ENCODE measurements at regions not wholly inside any gene's neighbourhood (a gene's known extent, or its start where the extent isn't known, plus 50 kb on each side); places are given as distances from the start of the nearest gene placed in this dataset.

DNA sequence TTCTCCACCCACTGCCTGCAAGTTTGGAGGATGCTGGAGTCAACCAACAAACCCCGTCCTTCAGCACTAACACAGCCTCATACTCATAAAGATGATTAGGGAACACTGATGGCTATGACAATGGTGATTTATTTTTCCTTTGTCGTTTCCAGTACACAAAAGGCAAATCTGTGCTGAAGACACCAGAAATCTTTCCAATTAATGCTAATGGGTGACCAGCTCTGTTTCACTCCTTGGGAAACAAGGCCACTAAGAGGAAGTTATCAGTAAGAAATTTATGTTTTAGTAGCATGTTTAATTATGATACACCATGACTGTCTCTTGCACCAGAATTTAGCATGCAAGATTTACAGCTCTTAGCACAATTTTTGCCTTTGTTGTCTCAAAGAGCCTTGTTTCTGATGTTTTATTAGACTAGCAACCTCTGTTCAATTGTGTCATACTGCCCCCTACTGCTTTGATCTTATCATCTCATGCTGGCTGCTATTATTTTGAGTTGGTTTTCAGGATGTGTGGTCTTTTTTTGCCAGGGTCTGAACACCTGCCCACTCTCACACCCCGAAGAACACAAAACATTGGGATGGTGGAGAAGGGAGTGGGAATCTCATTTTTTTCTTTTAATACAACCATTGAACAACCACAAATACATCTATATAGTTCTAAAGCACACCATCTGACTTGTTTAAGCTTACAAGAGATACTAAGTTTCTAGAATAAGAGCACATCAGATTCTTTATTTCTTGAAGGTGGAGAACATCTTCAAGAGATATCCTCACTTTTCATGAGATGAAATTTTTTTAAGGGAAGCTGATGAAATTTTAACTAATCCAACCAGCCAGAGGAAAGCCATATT is 160.9 kb downstream of the SPTSSA start:
- Histone ChIP-seq H3K4me1 (ENCODE audit: insufficient read depth, insufficient read length) (no peaks in the 10 kb centered on the region), H3K9ac (ENCODE audit: insufficient read length, low read depth) (no peak overlapping the region), H3K36me3 (ENCODE audit: insufficient read depth, insufficient read length, low read length) (no peaks in the 10 kb centered on the region), H3K4me3 (ENCODE audit: insufficient read length, low read depth) (no peak overlapping the region), H3K27me3 (ENCODE audit: insufficient read depth, insufficient read length) (no peaks in the 10 kb centered on the region), H3K9me3 (ENCODE audit: insufficient read depth, low read length) (peaks cover 14% of the 10 kb centered on the region; the same call in 1 of the 2 replicates)
- TF ChIP-seq SUZ12 (IDR thresholded peaks at IDR 0.05; ENCODE audit: extremely low read depth, insufficient read depth, insufficient read length) (no peak), YY1 (IDR thresholded peaks at IDR 0.05; ENCODE audit: insufficient read depth, insufficient read length) (no peak), ZNF274 (IDR thresholded peaks at IDR 0.05; ENCODE audit: low read depth, low read length) (no peak)
- DNase-seq (ENCODE audit: low read depth, low spot score), result peak; percentile 32

DNA sequence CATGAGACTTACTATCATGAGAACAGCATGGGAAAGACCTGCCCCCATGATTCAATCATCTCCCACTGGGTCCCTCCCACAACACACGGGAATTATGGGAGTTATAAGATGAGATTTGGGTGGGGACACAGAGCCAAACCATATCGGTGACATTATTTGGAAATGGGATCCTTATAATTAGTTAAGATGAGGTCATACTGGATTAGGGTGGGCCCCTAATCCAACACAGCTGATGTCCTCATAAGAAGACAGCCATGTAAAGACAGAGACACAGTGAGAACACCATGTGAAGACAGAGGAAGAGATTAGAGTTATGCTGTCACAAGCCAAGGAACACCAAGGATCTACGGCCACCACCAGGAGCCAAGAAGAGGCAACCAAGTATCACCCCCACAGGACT is 161.7 kb downstream of the SPTSSA start:
- H3K27me3 ChIP-seq (ENCODE audit: insufficient read depth, insufficient read length), result no peaks in the 10 kb centered on the region
- H3K4me3 ChIP-seq (ENCODE audit: insufficient read length, low read depth), result no peak overlapping the region
- no peak overlapping the region for H3K9ac ChIP-seq (ENCODE audit: insufficient read length, low read depth)
- H3K36me3 ChIP-seq (ENCODE audit: insufficient read depth, insufficient read length, low read length), result no peaks in the 10 kb centered on the region
- no peaks in the 10 kb centered on the region for H3K4me1 ChIP-seq (ENCODE audit: insufficient read depth, insufficient read length)
- no peak for DNase-seq (ENCODE audit: low read depth, low spot score)
- no peak for TF ChIP-seq SUZ12 (IDR thresholded peaks at IDR 0.05; ENCODE audit: extremely low read depth, insufficient read depth, insufficient read length)
- TF ChIP-seq YY1 (IDR thresholded peaks at IDR 0.05; ENCODE audit: insufficient read depth, insufficient read length), result no peak
- TF ChIP-seq ZNF274 (IDR thresholded peaks at IDR 0.05; ENCODE audit: low read depth, low read length), result no peak
- H3K9me3 ChIP-seq (ENCODE audit: insufficient read depth, low read length), result peaks cover 14% of the 10 kb centered on the region; the same call in 1 of the 2 replicates

DNA sequence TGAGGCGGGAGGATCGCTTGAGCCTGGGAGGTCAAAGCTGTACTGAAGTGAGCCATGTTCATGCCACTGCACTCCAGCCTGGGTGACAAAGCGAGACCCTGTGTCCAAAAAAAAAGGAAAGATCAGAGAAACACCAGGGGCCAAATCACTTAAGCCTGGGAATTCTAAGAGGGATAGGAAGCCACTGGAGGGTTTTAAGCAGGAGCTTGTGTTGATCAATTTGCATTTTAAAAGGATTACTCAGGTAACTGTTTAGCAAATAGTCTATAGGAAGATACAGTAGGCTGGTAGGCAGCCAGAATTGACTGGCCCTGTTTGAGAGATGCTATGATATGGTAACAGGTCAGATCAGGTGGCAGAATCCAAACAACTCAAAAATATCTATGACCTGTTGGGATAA is 162.7 kb downstream of the SPTSSA start:
- Histone ChIP-seq H3K4me3 (ENCODE audit: insufficient read length, low read depth) (no peak overlapping the region), H3K9me3 (ENCODE audit: insufficient read depth, low read length) (peaks cover 14% of the 10 kb centered on the region; the same call in 1 of the 2 replicates), H3K36me3 (ENCODE audit: insufficient read depth, insufficient read length, low read length) (no peaks in the 10 kb centered on the region), H3K9ac (ENCODE audit: insufficient read length, low read depth) (no peak overlapping the region), H3K4me1 (ENCODE audit: insufficient read depth, insufficient read length) (no peaks in the 10 kb centered on the region), H3K27me3 (ENCODE audit: insufficient read depth, insufficient read length) (no peaks in the 10 kb centered on the region)
- peak; percentile 48 for DNase-seq (ENCODE audit: low read depth, low spot score)
- TF ChIP-seq SUZ12 (IDR thresholded peaks at IDR 0.05; ENCODE audit: extremely low read depth, insufficient read depth, insufficient read length) (no peak), YY1 (IDR thresholded peaks at IDR 0.05; ENCODE audit: insufficient read depth, insufficient read length) (no peak), ZNF274 (IDR thresholded peaks at IDR 0.05; ENCODE audit: low read depth, low read length) (no peak)

DNA sequence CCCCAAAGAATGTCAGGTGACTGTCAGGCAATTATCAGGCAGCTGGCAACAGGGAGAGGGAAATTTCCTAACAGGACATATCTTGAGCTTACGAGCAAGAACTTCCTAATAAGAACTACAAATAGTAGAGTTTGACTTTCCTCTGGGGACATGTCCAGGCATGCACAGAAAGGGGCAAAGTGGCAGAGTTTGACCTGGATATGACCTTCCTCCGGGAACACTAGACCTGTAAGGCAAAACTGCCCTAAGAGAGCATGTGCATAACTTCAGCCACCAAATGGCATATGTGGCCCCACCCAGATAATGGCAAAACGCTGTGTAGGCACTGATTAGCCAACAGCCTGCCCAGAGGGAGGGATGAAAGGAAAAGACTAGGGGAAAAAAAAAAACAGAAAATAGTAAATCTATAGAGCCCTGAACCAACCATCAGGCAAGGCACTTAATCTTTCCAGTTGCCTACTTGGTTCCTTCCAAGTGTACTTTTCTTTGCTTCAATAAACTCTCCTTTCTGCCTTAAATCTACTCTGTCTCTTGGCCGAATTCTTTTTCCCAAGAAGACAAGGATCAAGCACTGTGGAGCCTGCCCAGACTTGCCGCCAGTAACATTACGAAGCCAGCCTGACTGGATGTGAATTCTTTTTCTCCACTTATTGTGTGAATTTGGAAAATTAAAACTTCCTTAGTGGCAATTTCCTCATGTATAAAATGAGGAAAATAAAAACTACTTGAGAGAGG is 164.1 kb downstream of the SPTSSA start:
- H3K9me3 ChIP-seq (ENCODE audit: insufficient read depth, low read length), result peaks cover 14% of the 10 kb centered on the region; the same call in 1 of the 2 replicates
- H3K9ac ChIP-seq (ENCODE audit: insufficient read length, low read depth), result no peak overlapping the region
- H3K4me3 ChIP-seq (ENCODE audit: insufficient read length, low read depth), result no peak overlapping the region
- TF ChIP-seq ZNF274 (IDR thresholded peaks at IDR 0.05; ENCODE audit: low read depth, low read length), result no peak
- no peak for TF ChIP-seq YY1 (IDR thresholded peaks at IDR 0.05; ENCODE audit: insufficient read depth, insufficient read length)
- no peak for TF ChIP-seq SUZ12 (IDR thresholded peaks at IDR 0.05; ENCODE audit: extremely low read depth, insufficient read depth, insufficient read length)
- H3K36me3 ChIP-seq (ENCODE audit: insufficient read depth, insufficient read length, low read length), result no peaks in the 10 kb centered on the region
- H3K4me1 ChIP-seq (ENCODE audit: insufficient read depth, insufficient read length), result no peaks in the 10 kb centered on the region
- DNase-seq (ENCODE audit: low read depth, low spot score), result no peak
- H3K27me3 ChIP-seq (ENCODE audit: insufficient read depth, insufficient read length), result no peaks in the 10 kb centered on the region

DNA sequence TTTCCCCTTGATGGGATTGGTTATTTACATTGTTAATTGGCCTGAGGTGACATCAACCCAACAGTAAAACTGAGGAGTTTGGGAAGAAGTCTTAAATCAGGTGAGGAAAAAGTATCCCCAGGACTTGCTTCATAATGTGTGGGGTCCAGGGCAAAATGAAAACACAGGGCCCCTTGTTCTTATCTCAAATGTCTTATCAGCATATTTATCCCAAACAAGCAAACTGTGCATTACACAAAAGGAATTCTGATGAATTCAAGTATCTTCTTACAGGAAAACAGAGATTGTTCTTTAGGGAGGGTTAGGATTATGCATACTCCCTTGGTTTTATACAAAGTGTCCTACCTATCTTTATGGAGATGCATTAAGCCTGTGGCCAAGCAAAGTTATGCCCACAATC is 178.4 kb downstream of the SPTSSA start:
- no peak for TF ChIP-seq SUZ12 (IDR thresholded peaks at IDR 0.05; ENCODE audit: extremely low read depth, insufficient read depth, insufficient read length)
- no peak for TF ChIP-seq ZNF274 (IDR thresholded peaks at IDR 0.05; ENCODE audit: low read depth, low read length)
- TF ChIP-seq YY1 (IDR thresholded peaks at IDR 0.05; ENCODE audit: insufficient read depth, insufficient read length), result no peak
- H3K9ac ChIP-seq (ENCODE audit: insufficient read length, low read depth), result no peak overlapping the region
- H3K4me1 ChIP-seq (ENCODE audit: insufficient read depth, insufficient read length), result no peaks in the 10 kb centered on the region
- H3K4me3 ChIP-seq (ENCODE audit: insufficient read length, low read depth), result no peak overlapping the region
- no peaks in the 10 kb centered on the region for H3K27me3 ChIP-seq (ENCODE audit: insufficient read depth, insufficient read length)
- no peaks in the 10 kb centered on the region; the same call in 1 of the 2 replicates for H3K9me3 ChIP-seq (ENCODE audit: insufficient read depth, low read length)
- no peak for DNase-seq (ENCODE audit: low read depth, low spot score)
- H3K36me3 ChIP-seq (ENCODE audit: insufficient read depth, insufficient read length, low read length), result no peaks in the 10 kb centered on the region

DNA sequence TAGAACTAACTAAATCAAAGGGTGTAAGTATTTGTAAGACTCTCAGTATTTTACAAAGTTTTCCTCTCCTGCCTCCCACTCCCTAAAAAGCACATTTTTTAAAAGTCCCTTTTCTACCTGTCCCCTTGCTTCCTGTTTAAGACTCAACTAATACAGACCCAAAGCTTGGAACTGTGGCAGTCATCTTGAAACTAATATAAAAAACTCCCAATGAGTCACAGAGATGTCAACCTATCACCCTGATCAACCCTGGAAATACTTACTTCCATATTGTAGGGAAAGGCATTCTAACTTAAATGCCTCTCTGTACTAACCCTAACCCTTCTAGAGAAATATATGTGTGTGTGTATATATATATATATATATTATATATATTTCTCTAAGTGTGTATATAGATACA is 184.8 kb downstream of the SPTSSA start:
- Histone ChIP-seq H3K27me3 (ENCODE audit: insufficient read depth, insufficient read length) (no peaks in the 10 kb centered on the region), H3K9me3 (ENCODE audit: insufficient read depth, low read length) (no peaks in the 10 kb centered on the region), H3K4me1 (ENCODE audit: insufficient read depth, insufficient read length) (no peaks in the 10 kb centered on the region), H3K4me3 (ENCODE audit: insufficient read length, low read depth) (no peak overlapping the region), H3K9ac (ENCODE audit: insufficient read length, low read depth) (no peak overlapping the region), H3K36me3 (ENCODE audit: insufficient read depth, insufficient read length, low read length) (no peaks in the 10 kb centered on the region)
- DNase-seq (ENCODE audit: low read depth, low spot score), result no peak
- TF ChIP-seq ZNF274 (IDR thresholded peaks at IDR 0.05; ENCODE audit: low read depth, low read length) (no peak), YY1 (IDR thresholded peaks at IDR 0.05; ENCODE audit: insufficient read depth, insufficient read length) (no peak), SUZ12 (IDR thresholded peaks at IDR 0.05; ENCODE audit: extremely low read depth, insufficient read depth, insufficient read length) (no peak)

DNA sequence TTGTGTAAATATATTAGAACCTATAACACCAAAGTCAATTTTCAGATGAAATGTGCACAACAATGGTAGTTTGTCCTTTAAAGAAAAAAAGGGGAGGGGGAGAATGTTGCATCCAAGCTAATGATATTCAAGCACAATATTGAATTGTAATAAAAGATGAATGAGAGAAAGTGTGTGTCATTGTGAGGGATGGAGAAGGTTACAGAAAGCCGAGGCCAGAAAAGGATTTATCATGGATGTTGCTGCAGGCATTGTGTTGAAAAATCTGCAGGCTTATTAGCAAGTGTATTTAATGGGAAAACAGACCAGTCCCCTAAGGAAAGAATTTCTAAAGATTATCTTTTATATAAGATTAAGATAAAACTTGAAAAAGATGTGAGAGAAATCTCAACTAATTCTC is 186.5 kb downstream of the SPTSSA start:
- Histone ChIP-seq H3K9me3 (ENCODE audit: insufficient read depth, low read length) (no peaks in the 10 kb centered on the region), H3K4me3 (ENCODE audit: insufficient read length, low read depth) (no peak overlapping the region)
- TF ChIP-seq ZNF274 (IDR thresholded peaks at IDR 0.05; ENCODE audit: low read depth, low read length), result no peak

More for the DNA sequence above, 186.5 kb downstream of the SPTSSA start:
- Histone ChIP-seq H3K36me3 (ENCODE audit: insufficient read depth, insufficient read length, low read length) (no peaks in the 10 kb centered on the region), H3K27me3 (ENCODE audit: insufficient read depth, insufficient read length) (no peaks in the 10 kb centered on the region), H3K9ac (ENCODE audit: insufficient read length, low read depth) (no peak overlapping the region), H3K4me1 (ENCODE audit: insufficient read depth, insufficient read length) (no peaks in the 10 kb centered on the region)
- no peak for DNase-seq (ENCODE audit: low read depth, low spot score)

Data from NT2/D1 (cell line).